ENCODE measurements at regions not wholly inside any gene's neighbourhood (a gene's known extent, or its start where the extent isn't known, plus 50 kb on each side); places are given as distances from the start of the nearest gene placed in this dataset.

DNA sequence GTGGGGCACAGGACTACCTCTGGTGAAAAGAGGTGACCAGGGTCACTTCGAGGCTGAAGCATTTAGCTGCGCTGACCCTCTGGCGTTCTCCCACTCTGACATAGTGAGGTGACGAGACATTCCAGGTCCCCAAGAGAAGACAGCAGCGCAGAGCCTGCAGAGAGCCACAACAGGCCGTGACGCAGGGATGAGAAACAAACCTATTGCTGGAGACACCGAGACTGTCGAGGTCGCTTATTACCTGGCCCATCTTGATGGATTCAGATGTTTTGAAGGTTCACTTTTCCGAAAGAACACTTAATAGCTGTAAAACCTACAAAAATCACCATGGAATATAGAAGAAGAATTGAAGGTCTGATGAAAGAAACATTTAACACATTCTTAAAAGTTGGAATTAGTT lies 466.3 kb downstream of the NR2F2 start:
- Histone ChIP-seq H3K36me3 (replicated peaks) (no peaks in the 10 kb centered on the region), H3K27me3 (replicated peaks) (no peaks in the 10 kb centered on the region), H3K27ac (no peak overlapping the region), H3K4me3 (ENCODE audit: low read depth, low read length) (no peak overlapping the region)
- in situ Hi-C loops (cut with HindIII; ENCODE audit: low pct_ligation_motif_present, low sequenced_read_pairs): no loop called here
- TF ChIP-seq, protein P1, sequence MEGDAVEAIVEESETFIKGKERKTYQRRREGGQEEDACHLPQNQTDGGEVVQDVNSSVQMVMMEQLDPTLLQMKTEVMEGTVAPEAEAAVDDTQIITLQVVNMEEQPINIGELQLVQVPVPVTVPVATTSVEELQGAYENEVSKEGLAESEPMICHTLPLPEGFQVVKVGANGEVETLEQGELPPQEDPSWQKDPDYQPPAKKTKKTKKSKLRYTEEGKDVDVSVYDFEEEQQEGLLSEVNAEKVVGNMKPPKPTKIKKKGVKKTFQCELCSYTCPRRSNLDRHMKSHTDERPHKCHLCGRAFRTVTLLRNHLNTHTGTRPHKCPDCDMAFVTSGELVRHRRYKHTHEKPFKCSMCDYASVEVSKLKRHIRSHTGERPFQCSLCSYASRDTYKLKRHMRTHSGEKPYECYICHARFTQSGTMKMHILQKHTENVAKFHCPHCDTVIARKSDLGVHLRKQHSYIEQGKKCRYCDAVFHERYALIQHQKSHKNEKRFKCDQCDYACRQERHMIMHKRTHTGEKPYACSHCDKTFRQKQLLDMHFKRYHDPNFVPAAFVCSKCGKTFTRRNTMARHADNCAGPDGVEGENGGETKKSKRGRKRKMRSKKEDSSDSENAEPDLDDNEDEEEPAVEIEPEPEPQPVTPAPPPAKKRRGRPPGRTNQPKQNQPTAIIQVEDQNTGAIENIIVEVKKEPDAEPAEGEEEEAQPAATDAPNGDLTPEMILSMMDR (IDR thresholded peaks at IDR 0.05; ENCODE audit: low read depth, low read length, missing control alignments): no peak
- DNase-seq: no peak

DNA sequence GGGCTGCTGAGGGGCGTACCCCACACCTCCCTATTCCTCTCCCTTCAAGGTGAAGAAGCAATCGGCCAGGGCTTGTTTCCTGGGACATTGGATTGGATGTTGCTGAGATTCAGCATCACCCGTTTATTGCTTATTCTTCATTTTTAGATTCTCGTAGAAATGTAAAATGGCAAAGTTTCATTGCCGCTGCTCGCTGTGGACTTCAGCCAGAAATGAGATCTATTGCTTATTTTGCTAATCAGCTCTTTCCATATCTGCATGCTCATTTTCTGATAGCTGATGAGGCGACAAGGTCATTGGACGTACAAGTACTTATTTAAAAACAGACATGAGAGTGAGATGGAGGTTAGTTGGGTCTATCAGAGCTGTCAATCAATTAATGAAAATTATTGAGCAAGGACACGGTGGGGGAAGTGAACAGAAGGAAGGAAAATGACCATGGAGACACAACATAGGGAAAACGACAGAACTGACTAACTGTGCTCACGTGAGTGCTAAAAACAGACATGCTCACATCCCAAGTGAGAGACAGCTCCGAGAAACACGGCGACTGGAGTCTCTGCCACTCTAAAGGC lies 471.2 kb downstream of the NR2F2 start:
- H3K27ac ChIP-seq: no peak overlapping the region
- H3K4me3 ChIP-seq (ENCODE audit: low read depth, low read length): no peak overlapping the region
- no peaks in the 10 kb centered on the region for H3K27me3 ChIP-seq (replicated peaks)
- TF ChIP-seq, protein P1 (IDR thresholded peaks at IDR 0.05; ENCODE audit: low read depth, low read length, missing control alignments): no peak
- no peaks in the 10 kb centered on the region for H3K36me3 ChIP-seq (replicated peaks)
- DNase-seq: no peak
- in situ Hi-C loops (cut with HindIII; ENCODE audit: low pct_ligation_motif_present, low sequenced_read_pairs): no loop called here

DNA sequence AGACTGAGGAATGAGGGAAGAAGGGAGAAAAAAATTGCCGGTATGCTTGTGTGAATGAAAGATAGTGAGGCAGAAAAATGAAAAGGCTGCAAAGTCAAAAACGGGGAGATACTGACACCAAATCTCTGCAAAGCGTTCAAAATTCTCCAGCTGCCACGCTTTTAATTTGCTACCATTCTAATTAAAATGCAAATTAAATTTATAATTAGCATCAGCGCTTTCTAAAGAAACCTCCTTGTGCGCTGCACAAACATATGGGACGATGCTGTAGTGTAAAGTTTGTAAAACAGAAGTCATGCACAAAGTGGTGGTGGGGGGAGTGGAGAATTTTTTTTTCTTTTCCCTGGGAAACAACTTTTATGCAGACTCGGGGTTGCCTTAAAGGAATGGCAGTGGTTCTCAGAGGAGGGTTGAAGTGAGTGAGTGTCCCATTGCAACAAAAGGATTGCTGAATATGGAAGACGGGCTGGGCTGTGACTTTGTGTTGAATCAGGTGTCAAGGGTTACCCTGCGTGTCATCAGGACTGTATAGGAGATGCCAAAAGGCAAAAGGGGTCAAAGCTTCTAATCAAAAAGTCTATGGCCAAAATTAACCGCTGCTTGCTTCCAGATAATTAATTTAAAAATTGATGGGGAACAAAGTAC lies 472.2 kb downstream of the NR2F2 start:
- TF ChIP-seq, protein P1 (IDR thresholded peaks at IDR 0.05; ENCODE audit: low read depth, low read length, missing control alignments): no peak

DNA sequence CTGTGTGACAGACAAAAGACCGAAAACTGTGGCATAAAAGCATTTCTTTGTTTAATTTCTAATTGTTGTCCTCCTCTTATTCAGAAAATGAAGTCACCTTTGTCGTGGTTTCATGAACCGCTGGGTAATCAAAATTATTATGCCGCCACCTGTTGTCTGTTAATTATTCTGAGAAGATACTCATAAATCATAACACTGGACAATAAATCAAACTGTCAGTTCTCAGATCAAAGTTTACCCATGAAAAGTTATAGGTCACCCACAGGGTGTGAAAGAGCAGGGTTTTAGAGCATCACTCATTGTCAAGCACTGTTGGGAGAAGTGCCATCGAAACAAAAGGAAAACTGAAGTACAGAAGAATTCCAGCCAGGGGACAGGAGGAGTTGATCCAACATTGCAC lies 474.3 kb downstream of the NR2F2 start:
- in situ Hi-C loops (cut with HindIII; ENCODE audit: low pct_ligation_motif_present, low sequenced_read_pairs): no loop called here
- H3K4me3 ChIP-seq (ENCODE audit: low read depth, low read length): no peak overlapping the region
- TF ChIP-seq, protein P1 (IDR thresholded peaks at IDR 0.05; ENCODE audit: low read depth, low read length, missing control alignments): no peak
- H3K27ac ChIP-seq: no peak overlapping the region
- H3K27me3 ChIP-seq (replicated peaks): no peaks in the 10 kb centered on the region
- DNase-seq: no peak
- H3K36me3 ChIP-seq (replicated peaks): no peaks in the 10 kb centered on the region

More for the DNA sequence above, 472.2 kb downstream of the NR2F2 start:
- no peaks in the 10 kb centered on the region for H3K27me3 ChIP-seq (replicated peaks)
- H3K27ac ChIP-seq: no peak overlapping the region
- DNase-seq: no peak
- in situ Hi-C loops (cut with HindIII; ENCODE audit: low pct_ligation_motif_present, low sequenced_read_pairs): no loop called here
- no peak overlapping the region for H3K4me3 ChIP-seq (ENCODE audit: low read depth, low read length)
- H3K36me3 ChIP-seq (replicated peaks): no peaks in the 10 kb centered on the region

DNA sequence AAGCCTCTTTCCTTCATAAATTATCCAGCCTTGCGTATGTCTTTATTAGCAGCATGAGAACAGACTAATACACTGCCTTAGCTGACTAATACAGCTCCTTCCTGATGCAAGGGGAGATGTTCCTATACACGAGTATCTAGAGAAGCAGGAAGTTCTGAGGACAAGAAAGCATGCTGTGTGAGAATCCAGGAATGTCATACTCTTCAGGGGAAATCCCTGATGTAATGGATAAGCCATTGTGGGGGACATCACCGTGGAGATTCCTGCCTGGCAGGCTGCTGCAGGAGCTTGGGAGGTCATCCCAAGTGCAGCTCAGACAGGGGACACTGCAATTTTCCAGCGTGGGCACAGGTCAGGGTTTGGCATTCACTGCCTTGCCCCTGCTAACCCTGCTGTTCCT lies 476.9 kb downstream of the NR2F2 start:
- Histone ChIP-seq H3K36me3 (replicated peaks) (no peaks in the 10 kb centered on the region), H3K27me3 (replicated peaks) (no peaks in the 10 kb centered on the region), H3K27ac (no peak overlapping the region), H3K4me3 (ENCODE audit: low read depth, low read length) (no peak overlapping the region)
- peak; percentile 6 for DNase-seq
- TF ChIP-seq, protein P1 (IDR thresholded peaks at IDR 0.05; ENCODE audit: low read depth, low read length, missing control alignments): no peak
- in situ Hi-C loops (cut with HindIII; ENCODE audit: low pct_ligation_motif_present, low sequenced_read_pairs): no loop called here

DNA sequence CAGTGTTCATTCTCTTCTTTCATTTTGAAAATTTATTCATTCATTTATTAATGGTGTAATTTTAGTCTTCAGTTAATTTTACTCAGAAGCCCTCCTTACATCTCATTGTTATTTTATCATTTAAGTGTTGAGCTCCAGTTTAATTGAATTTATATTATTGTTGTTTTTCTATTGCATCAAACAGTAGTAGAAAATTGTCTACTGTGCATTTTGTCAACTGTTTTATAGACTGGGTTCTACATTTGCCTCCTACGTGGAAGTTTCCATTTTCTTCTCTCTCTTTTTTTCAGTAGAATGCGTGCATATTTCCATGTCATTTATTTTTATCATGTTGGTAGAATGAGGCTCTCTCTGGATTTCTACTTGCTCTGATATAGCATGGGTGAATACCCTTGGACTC lies 487.4 kb downstream of the NR2F2 start:
- Histone ChIP-seq H3K27me3 (replicated peaks) (no peaks in the 10 kb centered on the region), H3K27ac (no peak overlapping the region), H3K4me3 (ENCODE audit: low read depth, low read length) (no peak overlapping the region), H3K36me3 (replicated peaks) (no peaks in the 10 kb centered on the region)
- TF ChIP-seq, protein P1 (IDR thresholded peaks at IDR 0.05; ENCODE audit: low read depth, low read length, missing control alignments): no peak
- DNase-seq: no peak
- in situ Hi-C loops (cut with HindIII; ENCODE audit: low pct_ligation_motif_present, low sequenced_read_pairs): no loop called here

Measured in brain microvascular endothelial cell (primary cell).